CD4-positive, alpha-beta T cell (primary cell): ENCODE measurements at regions not wholly inside any gene's neighbourhood (a gene's known extent, or its start where the extent isn't known, plus 50 kb on each side); places are given as distances from the start of the nearest gene placed in this dataset.

Experiments
- ATAC-seq: fragments of 200-7000 bp; cut with Tn5 transposase; one replicate; pipeline ENCODE4 v1.10.0; 2022; ENCODE audit warnings: mild to moderate bottlenecking; ENCODE audit not compliant: poor library complexity
- CTCF ChIA-PET: fragments of 350-600 bp; sonication (Branson Sonifier 250); formaldehyde crosslinking; loops from one replicate; lab custom pipeline; 2021; ENCODE audit warnings: antibody characterized with exemption, inconsistent platforms; lab: Charles Lee
- POLR2A ChIA-PET: fragments of 350-600 bp; sonication (Branson Sonifier 250); formaldehyde crosslinking; loops from one replicate; lab custom pipeline; 2021; ENCODE audit warnings: antibody characterized with exemption, inconsistent platforms; lab: Charles Lee
- DNase-seq, 14 experiments: peaks; one replicate each; pipeline ENCODE4 v3.0.0-alpha.2; 2013 to 2020; ENCODE audit warnings: mixed read lengths in 2 of 14
- H3K27ac ChIP-seq, 2 donors: one replicate each; pipeline versions ENCODE4 v1.5.1 to v1.7.0; 2013; ENCODE audit warnings: low read length in 2 of 2, low read depth in 1 of 2, mild to moderate bottlenecking in 1 of 2
- H3K27me3 ChIP-seq, 2 experiments: 1 replicate in 1 of 2; 2 replicates in 1 of 2; pipeline versions ENCODE4 v1.6.1 to v1.7.0; 2013; ENCODE audit warnings: low read length in 2 of 2, control low read depth in 1 of 2, mild to moderate bottlenecking in 1 of 2, moderate library complexity in 1 of 2; ENCODE audit not compliant: insufficient read depth in 2 of 2, control insufficient read depth in 1 of 2
- H3K36me3 ChIP-seq: one replicate; pipeline ENCODE4 v1.6.1; 2013; ENCODE audit warnings: low read length, control low read depth; ENCODE audit not compliant: insufficient read depth
- H3K4me1 ChIP-seq: one replicate; pipeline ENCODE4 v1.6.1; 2013; ENCODE audit warnings: low read length, control low read depth; ENCODE audit not compliant: insufficient read depth
- H3K4me3 ChIP-seq: one replicate; pipeline ENCODE4 v1.5.1; 2013; ENCODE audit warnings: mild to moderate bottlenecking, low read length, moderate library complexity
- H3K9me3 ChIP-seq, 2 experiments: 1 replicate in 1 of 2; 2 replicates in 1 of 2; pipeline versions ENCODE4 v1.6.1 to v1.7.0; 2013; ENCODE audit warnings: low read length in 2 of 2, mild to moderate bottlenecking in 2 of 2, control low read depth in 1 of 2, moderate library complexity in 1 of 2; ENCODE audit not compliant: control insufficient read depth in 1 of 2, insufficient read depth in 1 of 2
- H3K27ac Mint-ChIP-seq: one replicate; pipeline ENCODE4 v1.8.0; 2020; ENCODE audit warnings: mixed read lengths
- H3K27me3 Mint-ChIP-seq: one replicate; pipeline ENCODE4 v1.8.0; 2021; ENCODE audit warnings: mixed read lengths
- H3K36me3 Mint-ChIP-seq: one replicate; pipeline ENCODE4 v1.8.0; 2021; ENCODE audit warnings: low read depth, mixed read lengths
- H3K4me1 Mint-ChIP-seq: one replicate; pipeline ENCODE4 v1.8.0; 2021; ENCODE audit warnings: low read depth, mixed read lengths
- H3K4me3 Mint-ChIP-seq: one replicate; pipeline ENCODE4 v1.8.0; 2020; ENCODE audit warnings: mild to moderate bottlenecking, mixed read lengths
- H3K9me3 Mint-ChIP-seq: one replicate; pipeline ENCODE4 v1.8.0; 2020; ENCODE audit warnings: mixed read lengths
- CTCF ChIP-seq: fragments of 200-600 bp; IDR thresholded peaks from one replicate; pipeline ENCODE4 v1.8.0; 2022; ENCODE audit warnings: antibody characterized with exemption, mild to moderate bottlenecking
- intact Hi-C, 2 experiments: fragments of 100-400 bp; cut with DNase I in 1 of 2; cut with micrococcal nuclease in 1 of 2; formaldehyde crosslinking; loops; one replicate each; pipeline versions ENCODE4 v1.15.1 to v1.9.0; 2023 to 2025; cut with DNase I, micrococcal nuclease

DNA sequence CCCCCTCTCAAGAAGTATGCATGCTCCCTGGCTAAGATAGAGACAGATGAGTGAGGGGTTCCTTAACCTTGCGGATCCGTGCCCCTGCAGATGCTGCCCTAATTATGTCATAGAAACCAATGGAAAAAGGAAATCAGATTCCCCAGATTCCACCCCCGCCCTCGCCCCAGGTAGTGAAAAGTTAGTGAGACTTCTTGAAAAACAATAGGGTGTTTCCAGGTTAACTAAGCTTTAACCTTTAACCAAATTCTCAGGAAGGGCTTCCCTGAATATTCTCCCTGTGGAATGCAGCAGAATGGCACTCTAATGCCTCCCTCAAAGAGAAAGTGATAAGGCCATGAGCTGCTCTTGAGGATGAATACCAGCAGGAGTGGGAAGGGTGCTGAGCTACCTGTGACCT, 116.0 kb upstream of the RANBP3L start:
- H3K36me3 Mint-ChIP-seq, result no peaks in the 10 kb centered on the region
- TF ChIP-seq CTCF, result no peak
- POLR2A ChIA-PET, result no interaction called here
- H3K4me3 ChIP-seq, result no peak overlapping the region
- DNase-seq (no peak), ATAC-seq (no peak)
- H3K4me1 ChIP-seq, result no peaks in the 10 kb centered on the region
- H3K9me3 ChIP-seq, result no peaks in the 10 kb centered on the region
- H3K36me3 ChIP-seq, result no peaks in the 10 kb centered on the region
- intact Hi-C loops, result loop anchor here in 1 of 2 experiments (5.0 kb wide), 1 partner anchor 90 kb away; no protein-coding TSS in a partner anchor
- no peak overlapping the region for H3K27ac ChIP-seq
- no peak overlapping the region for H3K27ac Mint-ChIP-seq
- H3K4me3 Mint-ChIP-seq, result no peak overlapping the region
- no peaks in the 10 kb centered on the region for H3K27me3 ChIP-seq
- CTCF ChIA-PET, result no interaction called here
- H3K9me3 Mint-ChIP-seq, result no peaks in the 10 kb centered on the region
- H3K27me3 Mint-ChIP-seq, result no peaks in the 10 kb centered on the region
- peaks cover 18% of the 10 kb centered on the region for H3K4me1 Mint-ChIP-seq

DNA sequence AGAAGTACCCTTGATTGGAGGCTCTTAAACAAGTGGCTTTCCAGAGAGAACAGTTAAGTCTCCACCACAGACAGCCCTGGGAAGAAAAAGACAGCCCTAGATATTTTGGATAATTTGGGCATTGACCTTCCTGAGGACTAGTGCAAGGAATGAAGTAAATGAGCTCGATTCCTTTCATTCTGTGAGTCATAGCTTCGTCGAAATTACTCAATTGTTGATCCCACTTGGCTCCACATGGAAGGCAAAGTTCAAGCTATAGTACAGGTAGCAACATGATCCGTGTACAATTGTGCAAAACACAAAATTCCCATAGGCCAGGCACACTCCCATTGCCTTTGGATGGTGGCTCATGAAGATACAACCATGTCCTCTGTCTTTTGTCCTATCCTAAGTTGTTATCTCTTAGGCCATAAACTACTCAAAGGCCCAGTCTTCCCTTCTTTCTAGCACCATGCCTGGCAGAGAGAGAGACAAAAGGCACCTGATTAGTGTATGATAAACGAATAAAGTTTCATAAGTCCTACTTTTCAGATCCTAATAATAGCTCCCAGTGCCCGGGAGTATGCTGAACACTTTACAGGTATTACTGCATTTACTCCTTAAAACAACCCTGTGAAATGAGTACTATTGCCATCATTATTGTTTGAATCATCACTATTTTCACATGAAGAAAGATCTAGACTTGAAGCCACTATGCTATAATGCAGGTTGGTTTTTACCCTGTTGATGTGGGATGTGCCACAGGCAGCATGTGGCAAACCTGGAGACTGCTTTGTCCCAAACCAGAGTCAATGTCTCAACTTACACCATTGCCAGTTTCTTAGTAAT, 116.7 kb upstream of the RANBP3L start:
- Mint-ChIP-seq H3K4me1 (peaks cover 25% of the 10 kb centered on the region), H3K27ac (no peak overlapping the region), H3K4me3 (no peak overlapping the region), H3K36me3 (no peaks in the 10 kb centered on the region), H3K9me3 (no peaks in the 10 kb centered on the region), H3K27me3 (no peaks in the 10 kb centered on the region)
- ChIA-PET CTCF (no interaction called here), POLR2A (no interaction called here)
- H3K27ac ChIP-seq, result no peak overlapping the region
- H3K4me1 ChIP-seq, result no peaks in the 10 kb centered on the region
- H3K27me3 ChIP-seq, result no peaks in the 10 kb centered on the region
- no peak for TF ChIP-seq CTCF
- intact Hi-C loops, result loop anchor here in 1 of 2 experiments (5.0 kb wide), 1 partner anchor 89 kb away; no protein-coding TSS in a partner anchor
- no peaks in the 10 kb centered on the region for H3K36me3 ChIP-seq
- ATAC-seq, result no peak
- H3K9me3 ChIP-seq, result no peaks in the 10 kb centered on the region
- DNase-seq, result no peak
- H3K4me3 ChIP-seq, result no peak overlapping the region

DNA sequence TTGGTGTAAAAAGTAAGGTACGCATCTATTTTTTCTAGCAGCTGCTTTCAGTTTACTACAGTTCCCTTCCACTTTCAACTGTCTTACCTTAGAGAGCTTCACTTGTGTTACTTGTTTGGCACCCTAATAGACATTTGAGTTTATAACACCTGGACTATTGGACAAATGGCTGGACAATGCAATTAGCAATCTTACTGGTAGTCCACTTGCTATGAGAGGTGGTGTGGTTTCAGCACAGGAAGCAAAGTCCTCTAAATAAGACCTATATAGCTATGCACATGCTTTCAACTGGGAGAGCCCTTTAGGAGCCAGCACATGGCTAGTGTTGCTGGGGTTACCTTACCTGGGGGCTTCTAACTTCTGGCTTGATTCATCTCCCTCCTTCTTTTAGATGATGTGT, 119.6 kb upstream of the RANBP3L start:
- no peaks in the 10 kb centered on the region for H3K36me3 ChIP-seq
- ChIA-PET POLR2A (no interaction called here), CTCF (no interaction called here)
- intact Hi-C loops, result no loop called here
- no peak for TF ChIP-seq CTCF
- no peaks in the 10 kb centered on the region for H3K27me3 ChIP-seq
- H3K4me1 Mint-ChIP-seq, result peaks cover 31% of the 10 kb centered on the region
- no peak overlapping the region for H3K4me3 Mint-ChIP-seq
- no peaks in the 10 kb centered on the region for H3K36me3 Mint-ChIP-seq
- ATAC-seq (no peak), DNase-seq (no peak)
- H3K4me1 ChIP-seq, result no peaks in the 10 kb centered on the region
- H3K4me3 ChIP-seq, result no peak overlapping the region
- no peak overlapping the region for H3K27ac Mint-ChIP-seq
- H3K27ac ChIP-seq, result no peak overlapping the region
- H3K9me3 ChIP-seq, result no peaks in the 10 kb centered on the region
- no peaks in the 10 kb centered on the region for H3K27me3 Mint-ChIP-seq
- no peaks in the 10 kb centered on the region for H3K9me3 Mint-ChIP-seq
